ENCODE measurements at regions not wholly inside any gene's neighbourhood (a gene's known extent, or its start where the extent isn't known, plus 50 kb on each side); places are given as distances from the start of the nearest gene placed in this dataset.

DNA sequence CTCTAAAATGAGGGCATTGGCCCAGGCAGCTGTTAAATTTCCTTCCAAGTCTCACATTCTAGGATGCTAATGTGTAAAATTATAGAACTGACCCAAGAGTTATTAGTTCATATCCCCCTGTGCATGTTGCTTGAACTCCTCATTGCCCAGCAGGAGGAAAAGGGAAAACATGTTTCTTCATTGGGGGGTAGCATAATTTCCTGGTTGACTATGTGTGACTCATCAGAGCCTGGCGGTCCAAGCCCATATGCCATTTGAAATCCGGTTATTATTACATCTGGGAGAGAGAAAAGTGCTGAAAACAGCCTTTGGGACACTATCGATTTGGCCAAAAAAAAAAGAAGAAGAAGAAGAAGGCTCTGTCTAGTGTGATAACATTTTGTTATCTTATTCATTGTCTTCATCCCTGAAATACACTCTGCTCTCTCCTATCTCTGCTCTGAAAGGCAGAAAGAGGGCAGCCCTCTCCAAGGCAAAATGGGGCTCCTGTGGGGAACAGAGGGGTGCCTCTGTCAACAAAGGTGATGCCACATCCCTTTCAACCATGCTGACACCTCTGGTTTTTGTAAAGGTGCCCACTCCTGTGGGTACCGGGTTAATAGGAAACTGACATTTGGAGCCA, 114.2 kb downstream of the DAD1 start (continued):
- TF ChIP-seq ZNF8 (CRISPR knock-in tag; IDR thresholded peaks at IDR 0.05) = no peak
- TF ChIP-seq TOX (CRISPR knock-in tag; IDR thresholded peaks at IDR 0.05; ENCODE audit: borderline replicate concordance) = no peak
- TF ChIP-seq RARB (CRISPR knock-in tag; IDR thresholded peaks at IDR 0.05) = no peak

DNA sequence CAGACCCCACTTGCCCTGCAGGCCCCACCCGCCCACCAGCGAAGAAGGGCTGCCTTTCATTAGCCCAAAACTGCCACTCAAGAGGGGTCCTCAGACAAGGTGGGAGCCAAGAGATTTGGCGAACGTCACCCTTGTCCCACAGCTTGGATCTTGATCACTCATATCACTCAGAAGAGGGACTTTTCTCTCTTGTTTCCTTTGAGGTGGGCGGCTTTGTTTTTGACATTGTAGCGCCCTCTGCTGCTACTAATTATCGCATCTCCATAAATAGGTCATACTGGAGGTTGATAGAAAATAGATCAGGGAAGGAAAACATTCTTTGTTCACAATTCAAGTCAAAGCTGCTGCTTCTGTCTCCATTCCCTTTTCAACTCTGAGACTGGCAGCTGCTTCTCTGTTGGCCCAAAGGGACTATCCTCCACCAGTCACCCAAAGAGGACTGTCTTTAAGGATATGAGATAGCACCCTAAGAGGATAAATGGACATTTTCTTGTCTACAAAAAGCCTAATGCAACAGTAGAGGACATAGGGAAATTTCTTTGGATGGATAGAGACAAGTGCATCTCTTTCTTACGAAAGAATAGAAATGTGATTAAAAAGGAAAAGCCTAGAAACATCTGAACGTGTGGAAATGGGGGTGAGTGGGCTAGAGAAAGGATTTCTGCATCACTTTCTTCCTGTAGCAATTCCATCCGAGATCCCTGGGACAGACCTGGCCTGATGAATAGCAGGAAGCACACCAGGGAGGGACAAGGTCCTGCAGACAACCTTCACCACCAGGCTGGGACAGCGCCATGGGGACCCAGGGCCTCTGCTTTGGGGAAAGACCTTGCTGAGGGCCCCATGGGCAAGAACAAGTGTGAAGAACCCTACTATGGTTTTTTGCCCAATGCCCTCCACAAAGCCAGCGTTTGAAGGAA, 115.8 kb downstream of the DAD1 start:
- peak; percentile 84 for ATAC-seq

DNA sequence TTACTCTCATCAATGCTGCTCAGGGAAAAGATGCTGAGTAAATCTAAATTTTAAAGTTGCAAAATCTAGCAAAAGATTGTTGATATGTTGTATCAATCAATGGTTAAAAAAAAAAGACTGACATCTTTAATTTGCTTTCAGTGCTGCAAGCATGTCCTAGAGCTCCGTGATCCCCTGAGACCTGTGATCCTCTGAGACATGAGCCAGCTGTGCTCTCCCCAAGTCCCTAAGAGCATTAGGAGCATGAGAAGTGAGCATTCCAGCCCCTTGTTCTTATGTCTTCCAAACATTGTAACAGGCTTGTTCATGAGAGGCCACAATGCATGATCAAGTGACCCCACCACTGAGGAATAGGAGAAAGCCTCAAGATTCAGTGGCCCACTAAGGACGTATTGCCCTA, 116.6 kb downstream of the DAD1 start:
- TF ChIP-seq TCF4 (CRISPR knock-in tag; IDR thresholded peaks at IDR 0.05; ENCODE audit: borderline replicate concordance) = no peak
- no peak for TF ChIP-seq CSDC2 (CRISPR knock-in tag; IDR thresholded peaks at IDR 0.05)
- no peak for TF ChIP-seq GLIS3 (CRISPR knock-in tag; IDR thresholded peaks at IDR 0.05)
- no peak for TF ChIP-seq SNAI2 (CRISPR knock-in tag; IDR thresholded peaks at IDR 0.05)
- TF ChIP-seq ZFP30 (CRISPR knock-in tag; IDR thresholded peaks at IDR 0.05) = no peak
- TF ChIP-seq PPARA (CRISPR knock-in tag; IDR thresholded peaks at IDR 0.05; ENCODE audit: borderline replicate concordance) = no peak
- no peak for TF ChIP-seq RARB (CRISPR knock-in tag; IDR thresholded peaks at IDR 0.05)
- TF ChIP-seq ISL1 (CRISPR knock-in tag; IDR thresholded peaks at IDR 0.05) = no peak
- TF ChIP-seq, protein P1, sequence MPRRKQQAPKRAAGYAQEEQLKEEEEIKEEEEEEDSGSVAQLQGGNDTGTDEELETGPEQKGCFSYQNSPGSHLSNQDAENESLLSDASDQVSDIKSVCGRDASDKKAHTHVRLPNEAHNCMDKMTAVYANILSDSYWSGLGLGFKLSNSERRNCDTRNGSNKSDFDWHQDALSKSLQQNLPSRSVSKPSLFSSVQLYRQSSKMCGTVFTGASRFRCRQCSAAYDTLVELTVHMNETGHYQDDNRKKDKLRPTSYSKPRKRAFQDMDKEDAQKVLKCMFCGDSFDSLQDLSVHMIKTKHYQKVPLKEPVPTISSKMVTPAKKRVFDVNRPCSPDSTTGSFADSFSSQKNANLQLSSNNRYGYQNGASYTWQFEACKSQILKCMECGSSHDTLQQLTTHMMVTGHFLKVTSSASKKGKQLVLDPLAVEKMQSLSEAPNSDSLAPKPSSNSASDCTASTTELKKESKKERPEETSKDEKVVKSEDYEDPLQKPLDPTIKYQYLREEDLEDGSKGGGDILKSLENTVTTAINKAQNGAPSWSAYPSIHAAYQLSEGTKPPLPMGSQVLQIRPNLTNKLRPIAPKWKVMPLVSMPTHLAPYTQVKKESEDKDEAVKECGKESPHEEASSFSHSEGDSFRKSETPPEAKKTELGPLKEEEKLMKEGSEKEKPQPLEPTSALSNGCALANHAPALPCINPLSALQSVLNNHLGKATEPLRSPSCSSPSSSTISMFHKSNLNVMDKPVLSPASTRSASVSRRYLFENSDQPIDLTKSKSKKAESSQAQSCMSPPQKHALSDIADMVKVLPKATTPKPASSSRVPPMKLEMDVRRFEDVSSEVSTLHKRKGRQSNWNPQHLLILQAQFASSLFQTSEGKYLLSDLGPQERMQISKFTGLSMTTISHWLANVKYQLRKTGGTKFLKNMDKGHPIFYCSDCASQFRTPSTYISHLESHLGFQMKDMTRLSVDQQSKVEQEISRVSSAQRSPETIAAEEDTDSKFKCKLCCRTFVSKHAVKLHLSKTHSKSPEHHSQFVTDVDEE (CRISPR knock-in tag; IDR thresholded peaks at IDR 0.05) = no peak
- no peak for TF ChIP-seq TOX (CRISPR knock-in tag; IDR thresholded peaks at IDR 0.05; ENCODE audit: borderline replicate concordance)
- no peak for TF ChIP-seq BACH2 (CRISPR knock-in tag; IDR thresholded peaks at IDR 0.05; ENCODE audit: borderline replicate concordance)
- TF ChIP-seq ESRRG (CRISPR knock-in tag; IDR thresholded peaks at IDR 0.05) = no peak
- TF ChIP-seq, protein P2, sequence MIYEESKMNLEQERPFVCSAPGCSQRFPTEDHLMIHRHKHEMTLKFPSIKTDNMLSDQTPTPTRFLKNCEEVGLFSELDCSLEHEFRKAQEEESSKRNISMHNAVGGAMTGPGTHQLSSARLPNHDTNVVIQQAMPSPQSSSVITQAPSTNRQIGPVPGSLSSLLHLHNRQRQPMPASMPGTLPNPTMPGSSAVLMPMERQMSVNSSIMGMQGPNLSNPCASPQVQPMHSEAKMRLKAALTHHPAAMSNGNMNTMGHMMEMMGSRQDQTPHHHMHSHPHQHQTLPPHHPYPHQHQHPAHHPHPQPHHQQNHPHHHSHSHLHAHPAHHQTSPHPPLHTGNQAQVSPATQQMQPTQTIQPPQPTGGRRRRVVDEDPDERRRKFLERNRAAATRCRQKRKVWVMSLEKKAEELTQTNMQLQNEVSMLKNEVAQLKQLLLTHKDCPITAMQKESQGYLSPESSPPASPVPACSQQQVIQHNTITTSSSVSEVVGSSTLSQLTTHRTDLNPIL (CRISPR knock-in tag; IDR thresholded peaks at IDR 0.05; ENCODE audit: low read depth) = no peak
- no peak for TF ChIP-seq ZNF8 (CRISPR knock-in tag; IDR thresholded peaks at IDR 0.05)
- no peak for TF ChIP-seq ZC3H10 (CRISPR knock-in tag; IDR thresholded peaks at IDR 0.05)
- no peak for TF ChIP-seq OSR1 (CRISPR knock-in tag; IDR thresholded peaks at IDR 0.05)
- ATAC-seq = no peak

More for the DNA sequence above, 115.8 kb downstream of the DAD1 start:
- TF ChIP-seq PPARA (CRISPR knock-in tag; IDR thresholded peaks at IDR 0.05; ENCODE audit: borderline replicate concordance) (no peak), ZFP3 (CRISPR knock-in tag; IDR thresholded peaks at IDR 0.05) (no peak), ZNF565 (CRISPR knock-in tag; conservative IDR thresholded peaks at IDR 0.05; ENCODE audit: low read depth) (no peak), ARNTL (CRISPR knock-in tag; IDR thresholded peaks at IDR 0.05; ENCODE audit: borderline replicate concordance, low read depth) (no peak), CSDC2 (CRISPR knock-in tag; IDR thresholded peaks at IDR 0.05) (no peak), ZC3H10 (CRISPR knock-in tag; IDR thresholded peaks at IDR 0.05) (no peak), TOX (CRISPR knock-in tag; IDR thresholded peaks at IDR 0.05; ENCODE audit: borderline replicate concordance) (no peak), GLIS3 (CRISPR knock-in tag; IDR thresholded peaks at IDR 0.05) (no peak), ZNF70 (CRISPR knock-in tag; IDR thresholded peaks at IDR 0.05) (no peak)
- TF ChIP-seq, protein P3, sequence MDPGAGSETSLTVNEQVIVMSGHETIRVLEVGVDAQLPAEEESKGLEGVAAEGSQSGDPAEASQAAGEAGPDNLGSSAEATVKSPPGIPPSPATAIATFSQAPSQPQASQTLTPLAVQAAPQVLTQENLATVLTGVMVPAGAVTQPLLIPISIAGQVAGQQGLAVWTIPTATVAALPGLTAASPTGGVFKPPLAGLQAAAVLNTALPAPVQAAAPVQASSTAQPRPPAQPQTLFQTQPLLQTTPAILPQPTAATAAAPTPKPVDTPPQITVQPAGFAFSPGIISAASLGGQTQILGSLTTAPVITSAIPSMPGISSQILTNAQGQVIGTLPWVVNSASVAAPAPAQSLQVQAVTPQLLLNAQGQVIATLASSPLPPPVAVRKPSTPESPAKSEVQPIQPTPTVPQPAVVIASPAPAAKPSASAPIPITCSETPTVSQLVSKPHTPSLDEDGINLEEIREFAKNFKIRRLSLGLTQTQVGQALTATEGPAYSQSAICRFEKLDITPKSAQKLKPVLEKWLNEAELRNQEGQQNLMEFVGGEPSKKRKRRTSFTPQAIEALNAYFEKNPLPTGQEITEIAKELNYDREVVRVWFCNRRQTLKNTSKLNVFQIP (CRISPR knock-in tag; IDR thresholded peaks at IDR 0.05; ENCODE audit: borderline replicate concordance, low read depth) = no peak
- TF ChIP-seq, protein P2 (CRISPR knock-in tag; IDR thresholded peaks at IDR 0.05; ENCODE audit: low read depth) = no peak
- TF ChIP-seq, protein P4, sequence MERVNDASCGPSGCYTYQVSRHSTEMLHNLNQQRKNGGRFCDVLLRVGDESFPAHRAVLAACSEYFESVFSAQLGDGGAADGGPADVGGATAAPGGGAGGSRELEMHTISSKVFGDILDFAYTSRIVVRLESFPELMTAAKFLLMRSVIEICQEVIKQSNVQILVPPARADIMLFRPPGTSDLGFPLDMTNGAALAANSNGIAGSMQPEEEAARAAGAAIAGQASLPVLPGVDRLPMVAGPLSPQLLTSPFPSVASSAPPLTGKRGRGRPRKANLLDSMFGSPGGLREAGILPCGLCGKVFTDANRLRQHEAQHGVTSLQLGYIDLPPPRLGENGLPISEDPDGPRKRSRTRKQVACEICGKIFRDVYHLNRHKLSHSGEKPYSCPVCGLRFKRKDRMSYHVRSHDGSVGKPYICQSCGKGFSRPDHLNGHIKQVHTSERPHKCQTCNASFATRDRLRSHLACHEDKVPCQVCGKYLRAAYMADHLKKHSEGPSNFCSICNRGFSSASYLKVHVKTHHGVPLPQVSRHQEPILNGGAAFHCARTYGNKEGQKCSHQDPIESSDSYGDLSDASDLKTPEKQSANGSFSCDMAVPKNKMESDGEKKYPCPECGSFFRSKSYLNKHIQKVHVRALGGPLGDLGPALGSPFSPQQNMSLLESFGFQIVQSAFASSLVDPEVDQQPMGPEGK (CRISPR knock-in tag; IDR thresholded peaks at IDR 0.05; ENCODE audit: borderline replicate concordance) = no peak
